Endothelial cell (in vitro differentiated cells): ENCODE measurements at regions not wholly inside any gene's neighbourhood (a gene's known extent, or its start where the extent isn't known, plus 50 kb on each side); places are given as distances from the start of the nearest gene placed in this dataset.
"Not testable (repeated sequence)": the region's sequence is repeated elsewhere in the genome, so short reads cannot be mapped to it uniquely, and the experiment has no call there.

ENCODE experiments used
- DNase-seq: peaks from one replicate; pipeline ENCODE4 v3.0.0; 2021; ENCODE audit warnings: low spot score
- H3K27ac Mint-ChIP-seq: one replicate; pipeline ENCODE4 v1.8.0; 2021; ENCODE audit warnings: mixed read lengths, inconsistent platforms; ENCODE audit not compliant: unreplicated experiment
- H3K27me3 Mint-ChIP-seq: one replicate; pipeline ENCODE4 v1.8.0; 2021; ENCODE audit warnings: mild to moderate bottlenecking, moderate library complexity, mixed read lengths, inconsistent platforms; ENCODE audit not compliant: unreplicated experiment
- H3K36me3 Mint-ChIP-seq: one replicate; pipeline ENCODE4 v1.8.0; 2021; ENCODE audit warnings: mild to moderate bottlenecking, low read depth, mixed read lengths, inconsistent platforms; ENCODE audit not compliant: unreplicated experiment
- H3K4me1 Mint-ChIP-seq: one replicate; pipeline ENCODE4 v1.8.0; 2021; ENCODE audit warnings: mild to moderate bottlenecking, mixed read lengths, inconsistent platforms; ENCODE audit not compliant: unreplicated experiment
- H3K4me3 Mint-ChIP-seq: one replicate; pipeline ENCODE4 v1.8.0; 2021; ENCODE audit warnings: mild to moderate bottlenecking, mixed read lengths, inconsistent platforms; ENCODE audit not compliant: unreplicated experiment
- H3K9me3 Mint-ChIP-seq: one replicate; pipeline ENCODE4 v1.8.0; 2021; ENCODE audit warnings: mixed read lengths, inconsistent platforms; ENCODE audit not compliant: unreplicated experiment
- TF ChIP-seq, protein P1 (sequence below): fragments of 200-600 bp; sonication (generic); IDR thresholded peaks from one replicate; pipeline ENCODE4 v1.5.0; 2021; ENCODE audit warnings: antibody characterized with exemption; ENCODE audit not compliant: unreplicated experiment

DNA sequence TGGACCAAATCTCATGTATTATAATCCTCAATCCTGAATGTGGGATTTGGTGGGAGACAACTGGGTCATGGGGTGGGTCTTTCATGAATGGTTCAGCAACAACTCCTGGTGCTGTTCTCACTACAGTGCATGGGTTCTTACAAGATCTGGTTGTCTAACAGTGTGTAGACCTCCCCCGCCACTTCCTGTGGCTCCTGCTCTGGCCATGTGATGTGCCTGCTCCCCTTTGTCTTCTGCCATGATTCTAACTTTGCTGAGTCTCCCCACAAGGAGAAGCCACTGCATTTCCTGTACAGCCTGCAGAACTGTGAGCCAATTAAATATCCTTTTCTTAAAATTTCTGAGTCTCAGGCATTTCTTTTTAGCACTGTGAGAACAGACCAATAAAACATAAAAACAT lies 557.5 kb downstream of the GOLGA6L6 start:
- H3K27me3 Mint-ChIP-seq = peaks cover 1% of the 10 kb centered on the region
- TF ChIP-seq, protein P1, sequence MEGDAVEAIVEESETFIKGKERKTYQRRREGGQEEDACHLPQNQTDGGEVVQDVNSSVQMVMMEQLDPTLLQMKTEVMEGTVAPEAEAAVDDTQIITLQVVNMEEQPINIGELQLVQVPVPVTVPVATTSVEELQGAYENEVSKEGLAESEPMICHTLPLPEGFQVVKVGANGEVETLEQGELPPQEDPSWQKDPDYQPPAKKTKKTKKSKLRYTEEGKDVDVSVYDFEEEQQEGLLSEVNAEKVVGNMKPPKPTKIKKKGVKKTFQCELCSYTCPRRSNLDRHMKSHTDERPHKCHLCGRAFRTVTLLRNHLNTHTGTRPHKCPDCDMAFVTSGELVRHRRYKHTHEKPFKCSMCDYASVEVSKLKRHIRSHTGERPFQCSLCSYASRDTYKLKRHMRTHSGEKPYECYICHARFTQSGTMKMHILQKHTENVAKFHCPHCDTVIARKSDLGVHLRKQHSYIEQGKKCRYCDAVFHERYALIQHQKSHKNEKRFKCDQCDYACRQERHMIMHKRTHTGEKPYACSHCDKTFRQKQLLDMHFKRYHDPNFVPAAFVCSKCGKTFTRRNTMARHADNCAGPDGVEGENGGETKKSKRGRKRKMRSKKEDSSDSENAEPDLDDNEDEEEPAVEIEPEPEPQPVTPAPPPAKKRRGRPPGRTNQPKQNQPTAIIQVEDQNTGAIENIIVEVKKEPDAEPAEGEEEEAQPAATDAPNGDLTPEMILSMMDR = no peak
- no peak for DNase-seq
- H3K4me1 Mint-ChIP-seq = no peaks in the 10 kb centered on the region
- peaks cover 43% of the 10 kb centered on the region for H3K9me3 Mint-ChIP-seq
- no peaks in the 10 kb centered on the region for H3K36me3 Mint-ChIP-seq
- no peak overlapping the region for H3K4me3 Mint-ChIP-seq
- no peak overlapping the region for H3K27ac Mint-ChIP-seq

- Mint-ChIP-seq H3K27me3 (peaks cover under 1% of the 10 kb centered on the region), H3K4me3 (no peak overlapping the region), H3K36me3 (peaks cover 3% of the 10 kb centered on the region), H3K4me1 (no peaks in the 10 kb centered on the region), H3K9me3 (peaks cover 33% of the 10 kb centered on the region), H3K27ac (no peak overlapping the region)
- DNase-seq = no peak
- TF ChIP-seq, protein P1 = no peak
Observed at GRCh38 chr15:19974998-19975397, 566.6 kb downstream of the GOLGA6L6 start.

DNA sequence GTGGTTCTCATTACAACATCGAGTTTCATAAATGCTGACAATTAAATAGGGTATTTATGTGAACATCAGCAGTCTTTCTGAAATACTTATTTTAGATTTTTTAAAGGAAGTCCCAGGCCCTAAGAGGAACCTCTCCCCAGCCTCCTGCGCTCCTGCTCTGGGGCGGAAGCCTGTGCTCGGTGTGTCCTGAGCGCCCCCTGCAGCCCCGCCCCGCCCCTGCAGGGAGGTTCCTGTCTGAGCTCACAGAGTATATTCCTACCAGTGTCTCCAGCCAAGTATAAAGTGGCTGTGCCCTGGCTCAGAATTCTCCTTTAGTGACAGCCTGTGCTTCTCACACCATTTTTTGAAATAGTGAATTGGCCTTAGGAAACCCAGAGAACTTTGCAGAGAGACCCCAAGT lies 567.9 kb downstream of the GOLGA6L6 start:
- no peaks in the 10 kb centered on the region for H3K4me1 Mint-ChIP-seq
- H3K4me3 Mint-ChIP-seq = no peak overlapping the region
- peaks cover 3% of the 10 kb centered on the region for H3K36me3 Mint-ChIP-seq
- H3K9me3 Mint-ChIP-seq = peaks cover 33% of the 10 kb centered on the region
- DNase-seq = no peak
- TF ChIP-seq, protein P1 = no peak
- H3K27me3 Mint-ChIP-seq = no peaks in the 10 kb centered on the region
- H3K27ac Mint-ChIP-seq = no peak overlapping the region

DNA sequence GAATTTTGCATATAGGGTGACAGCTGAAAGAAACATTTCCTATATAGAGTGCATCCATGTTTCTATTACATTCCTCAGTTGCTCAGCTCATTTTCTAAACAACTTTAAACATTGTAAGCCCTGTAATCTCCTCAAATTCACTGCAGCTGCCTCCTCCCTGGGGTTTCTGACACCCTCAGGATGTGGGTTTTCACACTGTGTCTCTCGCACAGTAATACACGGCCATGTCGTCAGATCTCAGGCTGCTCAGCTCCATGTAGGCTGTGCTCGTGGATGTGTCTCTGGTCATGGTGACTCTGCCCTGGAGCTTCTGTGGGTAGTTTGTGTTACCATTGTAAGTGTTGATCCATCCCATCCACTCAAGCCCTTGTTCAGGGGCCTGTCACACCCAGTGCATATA lies 569.0 kb downstream of the GOLGA6L6 start:
- H3K9me3 Mint-ChIP-seq = peaks cover 30% of the 10 kb centered on the region
- not testable (repeated sequence) for H3K36me3 Mint-ChIP-seq, DNase-seq, H3K4me3 Mint-ChIP-seq, H3K27me3 Mint-ChIP-seq, H3K4me1 Mint-ChIP-seq, H3K27ac Mint-ChIP-seq

- H3K4me3 Mint-ChIP-seq, H3K4me1 Mint-ChIP-seq, H3K36me3 Mint-ChIP-seq, H3K27ac Mint-ChIP-seq, DNase-seq, H3K27me3 Mint-ChIP-seq: not testable (repeated sequence)
- H3K9me3 Mint-ChIP-seq = peaks cover 23% of the 10 kb centered on the region
Observed at GRCh38 chr15:19965574-19965973, 576.0 kb downstream of the GOLGA6L6 start.

GRCh38 chr15:19964480-19964879 lies 577.1 kb downstream of the GOLGA6L6 start:
- H3K4me1 Mint-ChIP-seq, DNase-seq, H3K27ac Mint-ChIP-seq, H3K36me3 Mint-ChIP-seq, H3K4me3 Mint-ChIP-seq, H3K27me3 Mint-ChIP-seq: not testable (repeated sequence)
- peaks cover 29% of the 10 kb centered on the region for H3K9me3 Mint-ChIP-seq
